Endothelial cell of umbilical vein (primary cell): ENCODE measurements at regions not wholly inside any gene's neighbourhood (a gene's known extent, or its start where the extent isn't known, plus 50 kb on each side); places are given as distances from the start of the nearest gene placed in this dataset.

Experiments
- BruUV-seq: library from RNA; stranded (reverse); fragments of 400-500 nt; replicated peaks from 2 replicates; lab custom pipeline; 2021; lab: Mats Ljungman, UMichigan
- CTCF ChIA-PET: fragments of 300-600, 350-600 bp; sonication (Branson Sonifier 250); formaldehyde crosslinking; loops from one replicate; lab custom pipeline; 2021; ENCODE audit warnings: antibody characterized with exemption, inconsistent platforms; lab: Charles Lee
- POLR2A ChIA-PET: fragments of 300-600, 350-600 bp; sonication (Branson Sonifier 250); formaldehyde crosslinking; loops from one replicate; lab custom pipeline; 2021; ENCODE audit warnings: antibody characterized with exemption, inconsistent platforms; lab: Charles Lee
- DNase-seq: peaks from one replicate; pipeline ENCODE4 v3.0.0-alpha.2; 2011; ENCODE audit warnings: low read depth, low spot score
- FAIRE-seq: peaks from 2 replicates; lab custom pipeline; 2011; peaks lifted over from hg19 to GRCh38; lab: Jason Lieb, UNC
- H2AFZ ChIP-seq: 2 replicates; pipeline ENCODE4 v1.6.0; 2012; ENCODE audit warnings: low read depth, low read length, control low read depth, inconsistent platforms
- H3K27ac ChIP-seq: 2 replicates; pipeline ENCODE4 v1.5.1; 2011; ENCODE audit warnings: low read depth, mild to moderate bottlenecking, control low read depth, low read length, moderate library complexity; ENCODE audit not compliant: insufficient read depth
- H3K27me3 ChIP-seq, 2 experiments: 2 replicates each; pipeline versions ENCODE4 v1.6.0 to v1.6.1; 2011; ENCODE audit warnings: low read length in 2 of 2, mixed read lengths in 1 of 2; ENCODE audit not compliant: control insufficient read depth in 2 of 2, insufficient read depth in 2 of 2
- H3K36me3 ChIP-seq, 2 experiments: 2 replicates in 1 of 2; 3 replicates in 1 of 2; pipeline ENCODE4 v1.5.1; 2011; ENCODE audit warnings: low read length in 2 of 2, mild to moderate bottlenecking in 1 of 2, moderate library complexity in 1 of 2; ENCODE audit not compliant: control insufficient read depth in 2 of 2, insufficient read depth in 2 of 2; ENCODE audit errors: extremely low read depth in 1 of 2
- H3K4me1 ChIP-seq: 3 replicates; pipeline ENCODE4 v1.5.1; 2011; ENCODE audit warnings: mild to moderate bottlenecking, low read length; ENCODE audit not compliant: control insufficient read depth, insufficient read depth; ENCODE audit errors: extremely low read depth
- H3K4me2 ChIP-seq: 2 replicates; pipeline ENCODE4 v1.6.1; 2011; ENCODE audit warnings: low read length, control low read depth, mixed read lengths; ENCODE audit not compliant: insufficient read depth
- H3K4me3 ChIP-seq, 3 experiments: fragments of 200-600 bp in 1 of 3; sonication (generic), shearing (Covaris generic) in 1 of 3; replicated peaks in 1 of 3; 2 replicates each; pipeline ENCODE4 v1.5.1; 2011 to 2016; ENCODE audit warnings: control low read depth in 3 of 3, low read length in 3 of 3, mild to moderate bottlenecking in 2 of 3, inconsistent platforms in 1 of 3, low read depth in 1 of 3, moderate library complexity in 1 of 3; ENCODE audit not compliant: insufficient read depth in 1 of 3
- H3K79me2 ChIP-seq: 2 replicates; pipeline ENCODE4 v1.6.0; 2012; ENCODE audit warnings: low read length, inconsistent platforms; ENCODE audit not compliant: control insufficient read depth, insufficient read depth
- H3K9ac ChIP-seq: replicated peaks from 2 replicates; pipeline ENCODE3; 2011; ENCODE audit warnings: low read length, control low read depth; ENCODE audit not compliant: insufficient read depth; ENCODE audit errors: extremely low read depth
- H3K9me1 ChIP-seq: replicated peaks from 3 replicates; pipeline ENCODE4 v1.6.0; 2011; ENCODE audit warnings: mild to moderate bottlenecking, low read length; ENCODE audit not compliant: control insufficient read depth, insufficient read depth; ENCODE audit errors: extremely low read depth
- H3K9me3 ChIP-seq: replicated peaks from 2 replicates; pipeline ENCODE4 v1.5.1; 2012; ENCODE audit warnings: low read length, inconsistent platforms; ENCODE audit not compliant: control insufficient read depth, insufficient read depth
- H4K20me1 ChIP-seq: replicated peaks from 2 replicates; pipeline ENCODE3; 2011; ENCODE audit warnings: mild to moderate bottlenecking, low read length; ENCODE audit not compliant: control insufficient read depth, insufficient read depth; ENCODE audit errors: extremely low read depth
- EZH2 ChIP-seq: IDR thresholded peaks from 2 replicates; pipeline ENCODE4 v1.6.1; 2012; ENCODE audit warnings: borderline replicate concordance, low read depth, mild to moderate bottlenecking, moderate library complexity, low read length, inconsistent platforms; ENCODE audit not compliant: severe bottlenecking
- FOS ChIP-seq: IDR thresholded peaks from 2 replicates; pipeline ENCODE4 v1.6.1; 2011; ENCODE audit warnings: mild to moderate bottlenecking, low read length, moderate library complexity, borderline replicate concordance; ENCODE audit not compliant: insufficient read depth
- GATA2 ChIP-seq: IDR thresholded peaks from 2 replicates; pipeline ENCODE4 v1.7.0; 2011; ENCODE audit warnings: low read depth, mild to moderate bottlenecking, moderate library complexity, mixed read lengths, low read length; ENCODE audit not compliant: insufficient read length, insufficient read depth
- JUN ChIP-seq: IDR thresholded peaks from 2 replicates; pipeline ENCODE4 v1.6.1; 2011; ENCODE audit warnings: borderline replicate concordance, low read depth; ENCODE audit not compliant: insufficient read length, insufficient read depth
- MYC ChIP-seq: IDR thresholded peaks from one replicate; pipeline ENCODE4 v1.6.1; 2011; ENCODE audit warnings: mild to moderate bottlenecking, low read depth, low read length
- POLR2A ChIP-seq: IDR thresholded peaks from 2 replicates; pipeline ENCODE4 v1.6.1; 2012; ENCODE audit warnings: low read depth, mild to moderate bottlenecking, control low read depth, low read length
- POLR2AphosphoS5 ChIP-seq: IDR thresholded peaks from 2 replicates; pipeline ENCODE4 v1.6.1; 2012; ENCODE audit warnings: low read depth, mild to moderate bottlenecking, control low read depth, low read length, moderate library complexity; ENCODE audit not compliant: insufficient read depth
- dilution Hi-C: fragments of 300-500 bp; cut with MboI; formaldehyde crosslinking; loops from one replicate; pipeline ENCODE4 v1.15.0; 2019; ENCODE audit warnings: low sequenced_read_pairs; ENCODE audit not compliant: extremely low pct_ligation_motif_present
- intact Hi-C: fragments of 100-400 bp; cut with micrococcal nuclease; formaldehyde crosslinking; loops from one replicate; pipeline ENCODE4 v1.10.0; 2022
- TF ChIP-seq, protein P1 (sequence below): IDR thresholded peaks from 2 replicates; pipeline ENCODE4 v1.6.1; 2011; ENCODE audit not compliant: insufficient read depth, insufficient read length
- TF ChIP-seq, protein P2 (sequence below), 2 donors: IDR thresholded peaks; 1 replicate in 1 of 2; 2 replicates in 1 of 2; pipeline ENCODE4 v1.5.1; 2011; ENCODE audit warnings: low read length in 2 of 2, mild to moderate bottlenecking in 2 of 2, moderate library complexity in 2 of 2, control low read depth in 1 of 2, inconsistent platforms in 1 of 2, low read depth in 1 of 2; ENCODE audit not compliant: insufficient read depth in 1 of 2; ENCODE audit errors: extremely low read depth in 1 of 2

DNA sequence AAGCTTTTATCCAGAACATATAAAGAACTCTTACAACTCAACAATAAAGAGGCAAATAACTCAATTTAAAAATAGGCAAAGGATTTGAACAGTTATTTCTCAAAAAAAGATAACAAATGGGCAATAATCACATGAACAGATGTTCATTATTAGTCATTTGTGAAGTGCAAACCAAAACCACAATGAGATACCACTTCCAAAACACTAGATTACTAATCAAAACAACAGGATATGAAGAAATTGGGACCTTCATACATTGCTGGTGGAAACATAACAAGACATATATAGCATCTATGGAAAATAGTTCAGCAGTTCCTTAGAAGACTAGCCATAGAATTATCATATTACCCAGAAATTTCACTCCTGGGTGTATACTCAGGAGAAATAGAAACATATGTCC lies 224.6 kb downstream of the FBXO8 start:
- Histone ChIP-seq H3K9me3 (no peaks in the 10 kb centered on the region), H3K9ac (no peak overlapping the region), H3K27me3 (no peaks in the 10 kb centered on the region), H3K4me3 (no peak overlapping the region), H3K79me2 (no peaks in the 10 kb centered on the region), H2AFZ (no peak overlapping the region), H4K20me1 (no peaks in the 10 kb centered on the region), H3K9me1 (no peaks in the 10 kb centered on the region), H3K4me1 (no peaks in the 10 kb centered on the region), H3K4me2 (no peak overlapping the region), H3K27ac (no peak overlapping the region), H3K36me3 (no peaks in the 10 kb centered on the region)
- FAIRE-seq, result no peak
- POLR2A ChIA-PET, result no interaction called here
- CTCF ChIA-PET, result no interaction called here
- no peak for TF ChIP-seq FOS
- TF ChIP-seq, protein P1, sequence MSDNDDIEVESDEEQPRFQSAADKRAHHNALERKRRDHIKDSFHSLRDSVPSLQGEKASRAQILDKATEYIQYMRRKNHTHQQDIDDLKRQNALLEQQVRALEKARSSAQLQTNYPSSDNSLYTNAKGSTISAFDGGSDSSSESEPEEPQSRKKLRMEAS, result no peak
- no peak for TF ChIP-seq POLR2AphosphoS5
- no peak for TF ChIP-seq POLR2A
- no peak for TF ChIP-seq EZH2
- TF ChIP-seq, protein P2, sequence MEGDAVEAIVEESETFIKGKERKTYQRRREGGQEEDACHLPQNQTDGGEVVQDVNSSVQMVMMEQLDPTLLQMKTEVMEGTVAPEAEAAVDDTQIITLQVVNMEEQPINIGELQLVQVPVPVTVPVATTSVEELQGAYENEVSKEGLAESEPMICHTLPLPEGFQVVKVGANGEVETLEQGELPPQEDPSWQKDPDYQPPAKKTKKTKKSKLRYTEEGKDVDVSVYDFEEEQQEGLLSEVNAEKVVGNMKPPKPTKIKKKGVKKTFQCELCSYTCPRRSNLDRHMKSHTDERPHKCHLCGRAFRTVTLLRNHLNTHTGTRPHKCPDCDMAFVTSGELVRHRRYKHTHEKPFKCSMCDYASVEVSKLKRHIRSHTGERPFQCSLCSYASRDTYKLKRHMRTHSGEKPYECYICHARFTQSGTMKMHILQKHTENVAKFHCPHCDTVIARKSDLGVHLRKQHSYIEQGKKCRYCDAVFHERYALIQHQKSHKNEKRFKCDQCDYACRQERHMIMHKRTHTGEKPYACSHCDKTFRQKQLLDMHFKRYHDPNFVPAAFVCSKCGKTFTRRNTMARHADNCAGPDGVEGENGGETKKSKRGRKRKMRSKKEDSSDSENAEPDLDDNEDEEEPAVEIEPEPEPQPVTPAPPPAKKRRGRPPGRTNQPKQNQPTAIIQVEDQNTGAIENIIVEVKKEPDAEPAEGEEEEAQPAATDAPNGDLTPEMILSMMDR (IDR thresholded peaks at IDR 0.05; ENCODE audit: extremely low read depth in 1 of 2, insufficient read depth in 1 of 2, low read depth in 1 of 2, low read length in 2 of 2), result no peak
- dilution Hi-C loops, result no loop called here
- intact Hi-C loops, result no loop called here
- no TSS peak for BruUV-seq
- DNase-seq, result no peak

DNA sequence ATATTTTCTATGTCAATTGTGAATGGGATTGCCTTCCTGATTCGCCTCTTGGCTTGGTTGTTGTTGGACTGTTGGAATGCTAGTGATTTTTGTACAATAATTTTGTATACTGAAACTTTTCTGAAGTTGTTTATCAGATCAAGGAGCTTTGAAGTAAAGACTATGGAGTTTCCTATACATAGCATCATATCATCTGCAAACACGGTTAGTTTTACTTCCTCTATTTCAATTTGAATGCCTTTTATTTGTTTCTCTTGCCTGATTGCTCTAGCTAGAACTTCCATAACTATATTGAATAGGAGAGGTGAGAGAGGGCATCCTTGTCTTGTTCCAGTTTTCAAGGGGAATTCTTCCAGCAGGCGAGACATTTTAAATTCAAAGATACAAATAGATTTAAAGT lies 226.5 kb downstream of the FBXO8 start:
- FAIRE-seq (no peak), DNase-seq (no peak)
- Histone ChIP-seq H4K20me1 (no peaks in the 10 kb centered on the region), H3K9me3 (no peaks in the 10 kb centered on the region), H3K79me2 (no peaks in the 10 kb centered on the region), H3K9ac (no peak overlapping the region), H2AFZ (no peak overlapping the region), H3K4me3 (no peak overlapping the region), H3K4me1 (no peaks in the 10 kb centered on the region), H3K9me1 (no peaks in the 10 kb centered on the region), H3K4me2 (no peak overlapping the region), H3K27ac (no peak overlapping the region), H3K27me3 (no peaks in the 10 kb centered on the region), H3K36me3 (no peaks in the 10 kb centered on the region)
- CTCF ChIA-PET, result interaction anchor here (1.4 kb wide), 1 partner anchor 76 kb away, joined by 3 read pairs; no protein-coding TSS in a partner anchor
- intact Hi-C loops (no loop called here), dilution Hi-C loops (no loop called here)
- POLR2A ChIA-PET, result no interaction called here
- BruUV-seq, result no TSS peak
- no peak for TF ChIP-seq EZH2
- TF ChIP-seq GATA2, result no peak
- TF ChIP-seq POLR2A, result no peak
- TF ChIP-seq POLR2AphosphoS5, result no peak
- no peak for TF ChIP-seq MYC
- TF ChIP-seq FOS, result no peak
- TF ChIP-seq JUN, result no peak
- TF ChIP-seq, protein P2 (IDR thresholded peaks at IDR 0.05; ENCODE audit: extremely low read depth in 1 of 2, insufficient read depth in 1 of 2, low read depth in 1 of 2, low read length in 2 of 2), result no peak
- TF ChIP-seq, protein P1, result no peak
